Spleen (tissue), 7 donors: ENCODE measurements at regions not wholly inside any gene's neighbourhood (a gene's known extent, or its start where the extent isn't known, plus 50 kb on each side); places are given as distances from the start of the nearest gene placed in this dataset.

Experiments
- POLR2A ChIP-seq, 3 donors: fragments of 450-650 bp; IDR thresholded peaks; one replicate each; pipeline ENCODE4 v1.5.1; 2017; ENCODE audit warnings: antibody characterized with exemption in 3 of 3, mild to moderate bottlenecking in 1 of 3
- TF ChIP-seq, protein P1 (sequence below), 11 experiments: fragments of 200-600 bp in 7 of 11; fragments of 450-650 bp in 4 of 11; sonication (generic) in 4 of 11; IDR thresholded peaks in 8 of 11; conservative IDR thresholded peaks in 3 of 11; 1 replicate in 7 of 11; 2 replicates in 4 of 11; pipeline versions ENCODE4 v1.4.0 to v1.8.0; 2016 to 2021; ENCODE audit warnings: antibody characterized with exemption in 11 of 11, inconsistent platforms in 4 of 11, mild to moderate bottlenecking in 1 of 11
- donor health status: DM: no; HTN: no; CAD: no; lungs with moderate emphysema.
- donor health status: DM: no; HTN: no; CAD: no.
- donor health status: DM: no; HTN: no; CAD: no.

DNA sequence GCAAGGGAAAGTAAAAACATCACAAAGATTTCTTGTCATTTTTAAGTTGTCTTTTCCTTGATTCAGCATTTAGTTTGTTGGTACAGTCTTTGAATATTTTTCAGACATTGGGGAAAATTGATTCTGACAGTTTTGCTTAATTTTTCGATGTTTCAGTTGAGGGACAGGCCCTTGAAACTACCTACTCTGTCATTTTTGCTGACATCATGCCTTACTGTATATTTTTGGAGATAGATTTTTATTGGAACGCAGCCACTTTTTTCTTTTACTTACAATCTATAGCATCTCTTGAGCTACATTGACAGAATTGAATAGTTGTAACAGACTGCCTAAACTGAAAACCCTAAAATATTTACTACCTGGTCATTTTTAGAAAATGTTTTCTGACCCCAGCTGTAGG is 297.1 kb upstream of the KIF2B start:
- TF ChIP-seq, protein P1, sequence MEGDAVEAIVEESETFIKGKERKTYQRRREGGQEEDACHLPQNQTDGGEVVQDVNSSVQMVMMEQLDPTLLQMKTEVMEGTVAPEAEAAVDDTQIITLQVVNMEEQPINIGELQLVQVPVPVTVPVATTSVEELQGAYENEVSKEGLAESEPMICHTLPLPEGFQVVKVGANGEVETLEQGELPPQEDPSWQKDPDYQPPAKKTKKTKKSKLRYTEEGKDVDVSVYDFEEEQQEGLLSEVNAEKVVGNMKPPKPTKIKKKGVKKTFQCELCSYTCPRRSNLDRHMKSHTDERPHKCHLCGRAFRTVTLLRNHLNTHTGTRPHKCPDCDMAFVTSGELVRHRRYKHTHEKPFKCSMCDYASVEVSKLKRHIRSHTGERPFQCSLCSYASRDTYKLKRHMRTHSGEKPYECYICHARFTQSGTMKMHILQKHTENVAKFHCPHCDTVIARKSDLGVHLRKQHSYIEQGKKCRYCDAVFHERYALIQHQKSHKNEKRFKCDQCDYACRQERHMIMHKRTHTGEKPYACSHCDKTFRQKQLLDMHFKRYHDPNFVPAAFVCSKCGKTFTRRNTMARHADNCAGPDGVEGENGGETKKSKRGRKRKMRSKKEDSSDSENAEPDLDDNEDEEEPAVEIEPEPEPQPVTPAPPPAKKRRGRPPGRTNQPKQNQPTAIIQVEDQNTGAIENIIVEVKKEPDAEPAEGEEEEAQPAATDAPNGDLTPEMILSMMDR (IDR thresholded peaks at IDR 0.05 in 8 of 11, conservative IDR thresholded peaks at IDR 0.05 in 3 of 11): no peak
- TF ChIP-seq POLR2A (IDR thresholded peaks at IDR 0.05): no peak
